ENCODE measurements at regions not wholly inside any gene's neighbourhood (a gene's known extent, or its start where the extent isn't known, plus 50 kb on each side); places are given as distances from the start of the nearest gene placed in this dataset.
"Not testable (repeated sequence)": the region's sequence is repeated elsewhere in the genome, so short reads cannot be mapped to it uniquely, and the experiment has no call there.

DNA sequence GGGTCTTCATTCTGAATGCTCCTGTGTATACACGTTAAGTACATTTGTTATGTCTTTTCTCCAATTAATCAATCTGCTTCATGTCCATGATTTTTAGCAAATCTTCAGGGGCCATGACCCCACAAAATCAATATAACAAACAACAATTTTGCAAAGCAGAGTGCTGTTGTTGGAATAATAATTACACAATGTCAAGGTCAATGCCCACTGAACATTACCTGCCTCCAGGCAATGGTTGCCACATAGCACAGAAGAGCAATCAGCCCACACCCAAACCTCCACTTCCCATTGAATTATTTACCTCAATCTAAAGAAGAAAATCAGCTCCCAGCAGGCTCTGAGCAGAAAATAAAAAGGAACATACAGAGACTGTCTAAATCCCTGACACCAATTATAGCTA, 208.8 kb upstream of the USP9Y start:
- no peaks in the 10 kb centered on the region for H3K4me1 Mint-ChIP-seq (ENCODE audit: low read depth)
- no peak overlapping the region for H3K27ac Mint-ChIP-seq
- H3K27me3 Mint-ChIP-seq (ENCODE audit: low read depth) = no peaks in the 10 kb centered on the region
- no peak overlapping the region for H3K4me3 Mint-ChIP-seq
- DNase-seq (no peak), ATAC-seq (replicated peaks in 1 of 2) (no peak)
- peaks cover 0 to 2% of the 10 kb centered on the region in 2 donors for H3K9me3 Mint-ChIP-seq
- H3K36me3 Mint-ChIP-seq (ENCODE audit: insufficient read depth in 2 of 2) = no peaks in the 10 kb centered on the region

DNA sequence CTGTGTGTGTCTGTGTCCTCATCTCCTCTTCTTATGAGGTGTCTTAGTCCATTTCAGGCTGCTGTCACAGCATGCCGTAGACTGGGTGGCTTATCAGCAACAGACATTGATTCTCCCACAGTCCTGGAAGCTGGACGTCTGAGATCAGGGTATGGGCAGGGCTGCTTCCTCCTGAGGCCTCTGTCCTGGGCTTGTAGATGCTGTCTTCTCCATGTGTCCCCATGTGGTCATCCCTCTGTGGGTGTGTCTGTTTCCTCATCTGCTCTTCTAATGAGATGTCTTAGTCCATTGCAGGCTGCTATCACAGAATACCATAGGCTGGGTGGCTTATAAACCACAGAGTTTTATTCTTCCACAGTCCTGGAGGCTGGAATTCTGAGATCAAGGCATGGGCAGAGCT, 205.0 kb upstream of the USP9Y start:
- Mint-ChIP-seq H3K27ac (no peak overlapping the region), H3K27me3 (ENCODE audit: low read depth) (no peaks in the 10 kb centered on the region), H3K36me3 (ENCODE audit: insufficient read depth in 2 of 2) (no peaks in the 10 kb centered on the region), H3K4me3 (no peak overlapping the region), H3K9me3 (no peaks in the 10 kb centered on the region), H3K4me1 (ENCODE audit: low read depth) (no peaks in the 10 kb centered on the region)
- no peak for ATAC-seq (replicated peaks in 1 of 2)
- no peak for DNase-seq

DNA sequence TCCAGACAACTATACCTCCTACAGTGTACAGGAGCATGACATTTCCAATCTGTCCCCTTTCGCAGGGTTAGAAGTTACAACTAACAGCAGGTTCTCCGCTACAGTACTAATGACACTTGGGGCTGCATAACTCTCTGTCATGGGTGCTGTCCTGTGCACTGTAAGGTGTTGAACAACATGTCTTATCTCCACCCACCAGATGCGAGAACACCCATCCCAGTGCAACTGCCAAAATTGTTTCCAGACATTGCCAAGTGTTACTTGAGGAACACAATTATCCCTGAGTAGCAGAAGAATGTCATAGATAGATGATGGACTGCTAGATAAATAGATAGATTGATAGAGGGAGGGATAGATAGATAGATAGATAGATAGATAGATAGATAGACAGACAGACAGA, 200.9 kb upstream of the USP9Y start:
- Mint-ChIP-seq H3K27me3 (ENCODE audit: low read depth) (no peaks in the 10 kb centered on the region), H3K36me3 (ENCODE audit: insufficient read depth in 2 of 2) (no peaks in the 10 kb centered on the region), H3K4me3 (no peak overlapping the region), H3K27ac (no peak overlapping the region), H3K4me1 (ENCODE audit: low read depth) (no peaks in the 10 kb centered on the region), H3K9me3 (no peaks in the 10 kb centered on the region)
- DNase-seq (no peak), ATAC-seq (replicated peaks in 1 of 2) (no peak)

DNA sequence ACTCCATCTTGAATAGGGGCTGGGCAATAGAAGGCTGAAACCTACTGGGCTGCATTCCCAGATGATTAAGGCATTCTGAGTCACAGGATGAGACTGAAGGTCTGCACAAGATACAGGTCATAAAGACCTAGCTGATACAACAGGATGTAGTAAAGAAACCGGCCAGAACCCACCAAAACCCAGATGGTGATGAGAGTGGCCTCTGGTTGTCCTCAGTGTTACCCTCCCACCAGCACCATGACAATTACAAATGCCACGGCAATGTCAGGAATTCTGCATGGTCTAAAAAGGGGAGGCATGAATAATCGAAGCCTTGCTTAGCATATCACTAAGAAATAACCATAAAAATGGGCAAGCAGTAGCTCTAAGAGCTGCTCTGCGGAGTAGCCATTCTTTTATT, 197.0 kb upstream of the USP9Y start:
- H3K4me3 Mint-ChIP-seq; H3K27me3 Mint-ChIP-seq (ENCODE audit: low read depth); H3K27ac Mint-ChIP-seq; H3K4me1 Mint-ChIP-seq (ENCODE audit: low read depth); H3K9me3 Mint-ChIP-seq; DNase-seq; ATAC-seq (replicated peaks in 1 of 2); H3K36me3 Mint-ChIP-seq (ENCODE audit: insufficient read depth in 2 of 2): not testable (repeated sequence)

DNA sequence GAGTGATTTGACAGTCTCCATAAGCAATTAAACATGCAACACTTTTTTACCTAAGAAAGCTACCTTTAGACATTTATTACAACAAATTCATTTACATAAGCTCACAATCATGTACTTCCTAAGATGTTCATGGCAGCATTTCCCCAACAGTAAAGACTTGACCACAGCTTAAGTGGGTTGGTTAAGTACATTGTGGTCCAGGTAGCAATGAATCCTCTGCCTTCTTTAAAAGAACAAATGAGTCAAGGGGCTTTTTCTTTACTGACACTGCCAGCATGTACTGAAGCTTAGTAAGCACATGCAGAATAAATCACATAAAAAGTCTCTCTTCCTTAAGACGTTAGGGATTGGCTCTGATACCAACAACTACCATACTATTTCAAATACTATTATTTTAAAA, 183.7 kb upstream of the USP9Y start:
- peaks cover 0 to 3% of the 10 kb centered on the region in 2 donors for H3K9me3 Mint-ChIP-seq
- H3K27me3 Mint-ChIP-seq (ENCODE audit: low read depth) = no peaks in the 10 kb centered on the region
- no peak overlapping the region for H3K27ac Mint-ChIP-seq
- ATAC-seq (replicated peaks in 1 of 2) = peak in 1 of 2 donors; percentile 70
- no peak for DNase-seq
- no peak overlapping the region for H3K4me3 Mint-ChIP-seq
- peaks cover 0 to 3% of the 10 kb centered on the region in 2 donors for H3K36me3 Mint-ChIP-seq (ENCODE audit: insufficient read depth in 2 of 2)
- H3K4me1 Mint-ChIP-seq (ENCODE audit: low read depth) = no peaks in the 10 kb centered on the region

DNA sequence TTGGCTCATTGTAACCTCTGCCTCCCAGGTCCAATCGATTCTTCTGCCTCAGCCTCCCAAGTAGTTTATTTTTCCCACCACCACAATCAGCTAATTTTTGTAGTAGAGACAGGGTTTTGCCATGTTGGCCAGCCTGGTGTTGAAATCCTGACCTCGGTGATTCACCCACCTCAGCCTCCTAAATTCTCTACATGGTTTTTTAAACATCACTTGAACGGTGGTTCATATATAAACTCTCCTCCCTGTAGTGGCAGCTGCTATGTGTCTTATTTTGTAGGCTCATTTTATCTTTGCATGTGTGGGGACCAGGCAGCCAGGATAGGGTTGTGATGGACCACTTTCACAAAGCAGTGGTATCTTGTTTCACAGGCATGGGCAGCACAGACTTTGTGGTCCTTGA, 175.8 kb upstream of the USP9Y start:
- Mint-ChIP-seq H3K27me3 (ENCODE audit: low read depth) (no peaks in the 10 kb centered on the region), H3K4me1 (ENCODE audit: low read depth) (no peaks in the 10 kb centered on the region), H3K9me3 (peaks cover 0 to 3% of the 10 kb centered on the region in 2 donors), H3K4me3 (no peak overlapping the region), H3K36me3 (ENCODE audit: insufficient read depth in 2 of 2) (peaks cover 0 to 4% of the 10 kb centered on the region in 2 donors), H3K27ac (no peak overlapping the region)
- DNase-seq (no peak), ATAC-seq (replicated peaks in 1 of 2) (no peak)

DNA sequence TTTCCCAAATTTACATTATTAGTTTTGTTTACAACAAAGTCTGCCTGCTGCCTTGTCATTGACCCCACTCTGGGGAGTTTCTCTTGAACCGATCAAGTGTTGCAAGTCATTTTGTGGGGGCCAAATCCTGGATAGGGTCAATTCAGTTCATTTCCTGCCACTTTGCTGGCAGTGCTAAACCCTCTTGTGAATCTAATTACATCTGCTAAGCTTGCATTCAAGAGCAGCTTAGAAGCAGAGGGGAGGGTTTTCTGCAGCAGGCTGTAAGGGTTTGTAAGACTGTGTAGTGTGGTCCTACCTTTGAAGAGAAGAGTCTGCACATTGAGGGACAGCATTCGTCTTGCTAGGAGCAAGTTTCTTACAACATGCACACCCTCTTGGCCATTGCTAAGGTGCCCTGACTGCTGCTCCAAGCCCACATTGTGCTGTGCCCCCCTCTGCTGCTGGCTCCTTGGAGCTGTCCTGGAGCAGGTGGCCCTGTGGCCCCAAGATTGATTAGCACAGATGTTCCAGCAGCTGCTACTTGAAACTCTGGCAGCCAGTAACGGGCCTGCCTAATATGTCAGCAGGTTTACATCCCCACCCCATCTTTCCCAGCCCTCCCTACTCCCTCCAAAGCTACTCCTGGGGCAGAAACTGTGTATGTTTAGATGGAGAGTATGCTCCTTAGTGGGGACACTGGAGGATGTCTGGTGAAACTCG, 174.5 kb upstream of the USP9Y start:
- ATAC-seq (replicated peaks in 1 of 2) = no peak
- no peak overlapping the region for H3K27ac Mint-ChIP-seq
- no peak for DNase-seq
- H3K4me3 Mint-ChIP-seq = no peak overlapping the region
- H3K4me1 Mint-ChIP-seq (ENCODE audit: low read depth) = no peaks in the 10 kb centered on the region
- no peaks in the 10 kb centered on the region for H3K27me3 Mint-ChIP-seq (ENCODE audit: low read depth)
- peaks cover 0 to 2% of the 10 kb centered on the region in 2 donors for H3K36me3 Mint-ChIP-seq (ENCODE audit: insufficient read depth in 2 of 2)
- H3K9me3 Mint-ChIP-seq = no peaks in the 10 kb centered on the region

DNA sequence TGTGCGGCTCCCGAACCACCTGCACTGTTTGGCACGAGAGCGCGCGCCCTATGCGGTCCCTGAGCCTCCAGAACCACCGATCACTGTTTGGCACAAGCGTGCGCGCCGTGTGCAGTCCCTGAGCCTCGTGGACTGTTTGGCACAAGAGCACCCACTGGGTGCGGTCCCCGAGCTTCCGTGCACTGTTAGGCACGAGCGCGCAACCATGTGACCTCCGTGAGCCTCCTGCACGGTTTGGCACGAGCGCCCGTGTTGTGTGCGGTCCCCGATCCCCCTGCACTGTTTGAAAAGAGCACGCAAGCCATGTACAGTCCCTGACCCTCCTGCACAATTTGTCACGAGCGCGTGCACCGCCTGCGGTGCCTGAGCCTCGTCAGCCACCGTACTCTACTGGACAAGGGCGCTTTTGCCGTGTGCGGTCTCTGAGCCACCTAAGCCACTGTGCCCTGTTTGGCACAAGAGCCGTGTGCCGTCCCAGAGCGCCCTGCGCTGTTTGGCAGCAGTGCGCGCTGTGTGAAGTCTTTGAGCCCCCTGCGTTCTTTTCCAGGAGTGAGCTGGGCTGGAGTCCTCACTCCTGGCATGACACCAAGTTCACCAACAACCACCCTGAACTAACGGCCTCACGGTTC, 163.7 kb upstream of the USP9Y start:
- Mint-ChIP-seq H3K27me3 (ENCODE audit: low read depth) (no peaks in the 10 kb centered on the region), H3K4me1 (ENCODE audit: low read depth) (no peaks in the 10 kb centered on the region), H3K4me3 (peak overlapping the region in 1 of 2 donors; percentile 78), H3K27ac (no peak overlapping the region), H3K9me3 (no peaks in the 10 kb centered on the region), H3K36me3 (ENCODE audit: insufficient read depth in 2 of 2) (no peaks in the 10 kb centered on the region)
- ATAC-seq (replicated peaks in 1 of 2) (no peak), DNase-seq (no peak)

DNA sequence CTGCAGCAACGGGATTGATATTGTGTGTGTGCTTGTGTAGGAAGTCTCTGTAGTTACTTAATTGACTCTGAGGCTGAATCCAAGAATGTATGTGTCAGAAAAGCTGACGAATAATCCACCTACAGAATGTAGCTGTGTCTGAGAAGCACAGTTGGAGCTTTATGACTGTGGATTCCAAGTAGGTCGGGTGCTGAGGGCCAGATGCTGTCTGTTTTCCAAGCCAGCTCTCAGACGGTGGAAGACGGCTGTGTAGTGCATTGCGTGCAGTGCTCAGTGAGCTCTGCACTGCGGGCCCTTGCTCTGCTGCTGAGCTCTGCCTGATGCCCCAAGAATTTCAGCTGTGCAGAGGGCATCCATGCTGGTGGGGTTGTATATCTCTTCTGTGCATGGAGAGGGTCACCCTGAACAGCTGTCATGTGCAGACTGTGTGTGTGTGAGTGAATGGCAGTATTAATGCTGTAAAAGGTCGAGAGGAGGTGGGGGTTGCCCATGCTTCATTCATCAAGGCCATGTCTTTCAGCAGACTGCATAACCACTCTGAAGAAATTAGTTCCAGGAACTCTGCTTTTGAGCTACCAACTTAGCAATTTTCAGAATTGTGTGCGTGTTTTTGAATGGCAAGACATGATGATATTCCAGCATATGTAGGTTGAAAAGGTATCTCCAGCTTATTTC, 154.1 kb upstream of the USP9Y start:
- DNase-seq (no peak), ATAC-seq (replicated peaks in 1 of 2) (peak in 1 of 2 donors; percentile 62)
- H3K36me3 Mint-ChIP-seq (ENCODE audit: insufficient read depth in 2 of 2) = peaks cover 0 to 2% of the 10 kb centered on the region in 2 donors
- H3K4me1 Mint-ChIP-seq (ENCODE audit: low read depth) = no peaks in the 10 kb centered on the region
- peaks cover 0 to 2% of the 10 kb centered on the region in 2 donors for H3K9me3 Mint-ChIP-seq
- H3K27me3 Mint-ChIP-seq (ENCODE audit: low read depth) = no peaks in the 10 kb centered on the region
- no peak overlapping the region for H3K27ac Mint-ChIP-seq
- peak overlapping the region in 1 of 2 donors; percentile 25 for H3K4me3 Mint-ChIP-seq

DNA sequence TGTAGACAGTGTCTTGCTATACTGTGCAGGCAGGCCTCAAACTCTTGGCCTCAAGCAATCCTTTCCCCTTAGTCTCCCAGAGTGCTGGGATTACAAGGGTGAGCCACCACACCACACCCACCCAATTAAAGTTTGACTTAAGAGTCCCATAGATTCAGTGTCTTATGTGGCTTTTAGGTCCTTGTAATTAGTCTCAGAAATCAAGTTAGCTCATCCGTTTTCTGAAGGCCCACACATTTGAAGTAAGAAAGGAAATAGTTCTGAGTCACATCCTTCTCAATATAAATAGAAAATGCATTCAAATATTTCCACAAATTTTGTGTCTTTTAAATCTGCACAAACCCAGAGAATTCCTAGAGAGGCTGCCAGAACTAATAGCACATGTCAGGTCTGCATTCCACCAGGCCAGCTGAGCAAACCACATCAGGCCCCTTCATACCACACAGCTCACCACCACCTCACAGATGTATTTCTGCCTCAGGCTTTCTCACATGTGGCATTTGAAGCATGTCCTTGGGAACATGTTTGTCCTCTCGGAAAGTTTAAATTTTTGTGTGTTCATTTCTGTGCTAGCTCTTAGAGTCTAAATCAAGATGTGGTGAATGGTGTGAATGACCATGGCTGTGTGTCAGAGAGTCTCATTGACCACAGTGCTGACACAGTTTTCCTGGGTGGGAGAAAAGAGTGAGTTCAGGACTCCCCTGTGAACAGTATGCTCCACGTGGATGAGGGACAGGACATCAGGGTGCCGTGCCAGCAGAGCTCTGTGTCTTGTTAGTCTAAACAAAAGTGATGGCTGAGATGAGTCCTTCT, 148.4 kb upstream of the USP9Y start:
- peak in 1 of 2 donors; percentile 11 for DNase-seq
- no peaks in the 10 kb centered on the region for H3K4me1 Mint-ChIP-seq (ENCODE audit: low read depth)
- H3K27ac Mint-ChIP-seq = peak overlapping the region; percentile 6
- H3K27me3 Mint-ChIP-seq (ENCODE audit: low read depth) = no peaks in the 10 kb centered on the region
- peak overlapping the region in 1 of 2 donors; percentile 30 for H3K4me3 Mint-ChIP-seq
- ATAC-seq (replicated peaks in 1 of 2) = peak in 1 of 2 donors; percentile 77
- H3K36me3 Mint-ChIP-seq (ENCODE audit: insufficient read depth in 2 of 2) = peaks cover 0 to 2% of the 10 kb centered on the region in 2 donors
- peaks cover 0 to 2% of the 10 kb centered on the region in 2 donors for H3K9me3 Mint-ChIP-seq

DNA sequence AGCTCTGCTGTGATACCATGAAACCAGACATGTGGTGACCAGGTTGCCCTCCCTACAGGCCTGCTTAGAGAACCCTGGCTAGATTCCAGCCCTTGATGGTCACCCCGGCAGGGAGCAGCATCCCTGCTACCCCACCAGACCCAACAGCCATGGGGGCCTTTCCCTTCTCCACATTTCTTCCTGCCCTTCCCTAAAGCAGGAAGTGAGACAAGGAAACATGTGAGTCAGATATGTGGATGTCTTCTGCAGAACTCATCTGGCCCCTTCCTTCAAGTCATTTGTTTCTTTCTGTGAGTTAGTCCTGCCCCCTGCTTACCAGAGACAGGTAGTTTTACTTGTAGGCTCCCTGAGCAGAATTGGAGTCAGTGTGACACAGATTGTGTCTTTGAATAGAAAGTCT, 147.1 kb upstream of the USP9Y start:
- peak in 1 of 2 donors; percentile 43 for ATAC-seq (replicated peaks in 1 of 2)
- H3K4me1 Mint-ChIP-seq (ENCODE audit: low read depth) = no peaks in the 10 kb centered on the region

DNA sequence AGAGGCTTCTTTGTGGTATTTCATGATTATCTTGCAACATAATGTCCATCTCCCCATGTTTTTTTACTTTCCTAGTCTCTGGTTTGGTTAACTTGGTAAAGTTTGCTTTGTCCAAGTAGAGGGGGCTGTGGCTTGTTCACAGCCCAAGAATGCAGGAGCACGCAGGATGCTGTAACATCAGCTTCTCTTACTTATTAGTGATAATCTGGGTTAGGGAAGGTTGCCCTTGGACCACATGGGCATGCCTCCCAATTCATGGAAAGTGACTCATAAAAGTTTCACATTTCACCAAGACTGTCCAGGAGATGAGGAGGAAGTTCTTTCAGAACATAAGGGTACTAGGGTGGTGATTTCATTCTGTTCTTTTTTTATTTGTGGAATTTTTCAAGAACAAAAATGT, 146.0 kb upstream of the USP9Y start:
- ATAC-seq (replicated peaks in 1 of 2) = no peak
- Mint-ChIP-seq H3K27me3 (ENCODE audit: low read depth) (no peaks in the 10 kb centered on the region), H3K9me3 (peaks cover 0 to 1% of the 10 kb centered on the region in 2 donors), H3K27ac (no peak overlapping the region), H3K4me1 (ENCODE audit: low read depth) (no peaks in the 10 kb centered on the region), H3K4me3 (no peak overlapping the region), H3K36me3 (ENCODE audit: insufficient read depth in 2 of 2) (peaks cover 0 to 4% of the 10 kb centered on the region in 2 donors)
- DNase-seq = no peak

More for the DNA sequence above, 147.1 kb upstream of the USP9Y start:
- H3K27me3 Mint-ChIP-seq (ENCODE audit: low read depth) = no peaks in the 10 kb centered on the region
- peaks cover 0 to 2% of the 10 kb centered on the region in 2 donors for H3K36me3 Mint-ChIP-seq (ENCODE audit: insufficient read depth in 2 of 2)
- peaks cover 0 to 2% of the 10 kb centered on the region in 2 donors for H3K9me3 Mint-ChIP-seq
- H3K4me3 Mint-ChIP-seq = no peak overlapping the region
- no peak for DNase-seq
- no peak overlapping the region for H3K27ac Mint-ChIP-seq

DNA sequence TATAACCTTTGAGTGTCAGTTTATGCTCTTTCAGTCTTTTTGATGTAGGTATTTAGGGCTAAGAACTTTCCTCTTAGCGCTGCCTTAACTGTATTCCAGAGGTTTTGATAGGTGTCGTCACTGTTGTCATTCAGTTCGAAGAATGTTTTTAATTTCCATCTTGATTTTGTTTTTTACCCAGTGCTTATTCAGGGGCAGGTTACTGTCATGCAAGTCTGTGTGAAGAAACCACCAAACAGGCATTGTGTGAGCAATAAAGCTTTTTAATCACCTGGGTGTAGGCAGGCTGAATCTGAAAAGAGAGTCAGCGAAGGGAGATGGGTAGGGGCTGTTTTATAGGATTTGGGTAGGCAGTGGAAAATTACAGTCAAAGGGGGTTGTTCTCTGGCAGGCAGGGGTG, 142.0 kb upstream of the USP9Y start:
- no peaks in the 10 kb centered on the region for H3K27me3 Mint-ChIP-seq (ENCODE audit: low read depth)
- H3K27ac Mint-ChIP-seq = peak overlapping the region; percentile 77
- H3K4me3 Mint-ChIP-seq = peak overlapping the region in 1 of 2 donors; percentile 81
- peaks cover 0 to 23% of the 10 kb centered on the region in 2 donors for H3K9me3 Mint-ChIP-seq
- no peak for DNase-seq
- no peak for ATAC-seq (replicated peaks in 1 of 2)
- no peaks in the 10 kb centered on the region for H3K4me1 Mint-ChIP-seq (ENCODE audit: low read depth)
- H3K36me3 Mint-ChIP-seq (ENCODE audit: insufficient read depth in 2 of 2) = peaks cover 0 to 21% of the 10 kb centered on the region in 2 donors
